ENCODE measurements at regions not wholly inside any gene's neighbourhood (a gene's known extent, or its start where the extent isn't known, plus 50 kb on each side); places are given as distances from the start of the nearest gene placed in this dataset.

- Histone ChIP-seq H3K4me1 (ENCODE audit: insufficient read depth, low read length, poor library complexity, severe bottlenecking) (no peaks in the 10 kb centered on the region), H3K4me3 (ENCODE audit: low read depth, low read length, poor library complexity, severe bottlenecking) (no peak overlapping the region), H3K9me3 (ENCODE audit: low read depth, low read length, poor library complexity, severe bottlenecking) (no peaks in the 10 kb centered on the region), H3K27ac (ENCODE audit: low read depth, low read length, poor library complexity, severe bottlenecking) (no peak overlapping the region), H3K36me3 (ENCODE audit: insufficient read depth, low read length, poor library complexity, severe bottlenecking) (no peaks in the 10 kb centered on the region), H3K27me3 (replicated peaks; ENCODE audit: insufficient read depth, low read depth, low read length, poor library complexity) (no peaks in the 10 kb centered on the region)
- BruUV-seq (replicated peaks): no TSS peak
- POLR2A ChIA-PET (ENCODE audit: low non-redundant PET): no interaction called here
- TF ChIP-seq CTCF (conservative IDR thresholded peaks at IDR 0.05; ENCODE audit: low read depth, low read length): no peak
- TF ChIP-seq EZH2 (IDR thresholded peaks at IDR 0.05; ENCODE audit: borderline replicate concordance, low read depth, low read length, poor library complexity, severe bottlenecking): no peak
- CTCF ChIA-PET: no interaction called here
- intact Hi-C loops (cut with micrococcal nuclease; ENCODE audit: unreplicated experiment): no loop called here
- no peak for DNase-seq (ENCODE audit: low spot score)
Measured at GRCh38 chr2:194494401-194494800, 1162.6 kb upstream of the SLC39A10 start.

- intact Hi-C loops (cut with micrococcal nuclease; ENCODE audit: unreplicated experiment): no loop called here
- no peak overlapping the region for H3K27ac ChIP-seq (ENCODE audit: low read depth, low read length, poor library complexity, severe bottlenecking)
- POLR2A ChIA-PET (ENCODE audit: low non-redundant PET): no interaction called here
Measured at GRCh38 chr2:194491409-194492115, 1165.5 kb upstream of the SLC39A10 start.

GRCh38 chr2:194486326-194486725 lies 1170.7 kb upstream of the SLC39A10 start:
- intact Hi-C loops (cut with micrococcal nuclease; ENCODE audit: unreplicated experiment): no loop called here
- POLR2A ChIA-PET (ENCODE audit: low non-redundant PET): no interaction called here
- Histone ChIP-seq H3K4me3 (ENCODE audit: low read depth, low read length, poor library complexity, severe bottlenecking) (no peak overlapping the region), H3K27ac (ENCODE audit: low read depth, low read length, poor library complexity, severe bottlenecking) (no peak overlapping the region), H3K4me1 (ENCODE audit: insufficient read depth, low read length, poor library complexity, severe bottlenecking) (no peaks in the 10 kb centered on the region), H3K9me3 (ENCODE audit: low read depth, low read length, poor library complexity, severe bottlenecking) (no peaks in the 10 kb centered on the region), H3K27me3 (replicated peaks; ENCODE audit: insufficient read depth, low read depth, low read length, poor library complexity) (no peaks in the 10 kb centered on the region), H3K36me3 (ENCODE audit: insufficient read depth, low read length, poor library complexity, severe bottlenecking) (no peaks in the 10 kb centered on the region)
- CTCF ChIA-PET: no interaction called here
- TF ChIP-seq EZH2 (IDR thresholded peaks at IDR 0.05; ENCODE audit: borderline replicate concordance, low read depth, low read length, poor library complexity, severe bottlenecking): no peak
- no peak for TF ChIP-seq CTCF (conservative IDR thresholded peaks at IDR 0.05; ENCODE audit: low read depth, low read length)
- no peak for DNase-seq (ENCODE audit: low spot score)
- no TSS peak for BruUV-seq (replicated peaks)

More at GRCh38 chr2:194491409-194492115, 1165.5 kb upstream of the SLC39A10 start:
- CTCF ChIA-PET: no interaction called here
- no TSS peak for BruUV-seq (replicated peaks)
- no peak for DNase-seq (ENCODE audit: low spot score)
- H3K36me3 ChIP-seq (ENCODE audit: insufficient read depth, low read length, poor library complexity, severe bottlenecking): no peaks in the 10 kb centered on the region
- H3K4me3 ChIP-seq (ENCODE audit: low read depth, low read length, poor library complexity, severe bottlenecking): no peak overlapping the region
- no peaks in the 10 kb centered on the region for H3K27me3 ChIP-seq (replicated peaks; ENCODE audit: insufficient read depth, low read depth, low read length, poor library complexity)
- H3K4me1 ChIP-seq (ENCODE audit: insufficient read depth, low read length, poor library complexity, severe bottlenecking): no peaks in the 10 kb centered on the region
- no peaks in the 10 kb centered on the region for H3K9me3 ChIP-seq (ENCODE audit: low read depth, low read length, poor library complexity, severe bottlenecking)
- no peak for TF ChIP-seq CTCF (conservative IDR thresholded peaks at IDR 0.05; ENCODE audit: low read depth, low read length)
- no peak for TF ChIP-seq EZH2 (IDR thresholded peaks at IDR 0.05; ENCODE audit: borderline replicate concordance, low read depth, low read length, poor library complexity, severe bottlenecking)
